Fibroblast of lung (primary cell): ENCODE measurements at regions not wholly inside any gene's neighbourhood (a gene's known extent, or its start where the extent isn't known, plus 50 kb on each side); places are given as distances from the start of the nearest gene placed in this dataset.

Experiments used
- DNase-seq, 2 donors: peaks; one replicate each; pipeline versions ENCODE4 v3.0.0 to v3.0.0-alpha.2; 2010; ENCODE audit warnings: low read depth in 2 of 2
- H2AFZ ChIP-seq: 2 replicates; pipeline ENCODE4 v1.5.1; 2012; ENCODE audit warnings: low read length, control low read depth, inconsistent platforms
- H3K27ac ChIP-seq: 2 replicates; pipeline ENCODE4 v1.5.1; 2011; ENCODE audit warnings: low read length, control low read depth; ENCODE audit not compliant: insufficient read depth
- H3K27me3 ChIP-seq: 2 replicates; pipeline ENCODE4 v1.5.1; 2011; ENCODE audit warnings: mild to moderate bottlenecking, low read length; ENCODE audit not compliant: control insufficient read depth, insufficient read depth
- H3K36me3 ChIP-seq: 2 replicates; pipeline ENCODE4 v1.5.1; 2011; ENCODE audit warnings: low read length; ENCODE audit not compliant: control insufficient read depth, insufficient read depth
- H3K4me1 ChIP-seq: 2 replicates; pipeline ENCODE4 v1.5.1; 2011; ENCODE audit warnings: low read length; ENCODE audit not compliant: control insufficient read depth, insufficient read depth; ENCODE audit errors: extremely low read depth
- H3K4me2 ChIP-seq: 2 replicates; pipeline ENCODE4 v1.5.1; 2011; ENCODE audit warnings: low read length, control low read depth; ENCODE audit not compliant: insufficient read depth; ENCODE audit errors: extremely low read depth
- H3K4me3 ChIP-seq, 4 experiments: fragments of 200-600 bp in 1 of 4; sonication (generic) in 1 of 4; replicated peaks in 1 of 4; 2 replicates each; pipeline ENCODE4 v1.5.1; 2011 to 2016; ENCODE audit warnings: low read length in 4 of 4, low read depth in 3 of 4, mild to moderate bottlenecking in 3 of 4, control low read depth in 2 of 4, inconsistent platforms in 1 of 4, mixed read lengths in 1 of 4; ENCODE audit not compliant: insufficient read depth in 1 of 4; ENCODE audit errors: control extremely low read depth in 1 of 4
- H3K79me2 ChIP-seq: 2 replicates; pipeline ENCODE4 v1.5.1; 2012; ENCODE audit warnings: mild to moderate bottlenecking, low read length, inconsistent platforms; ENCODE audit not compliant: control insufficient read depth, insufficient read depth
- H3K9ac ChIP-seq: 2 replicates; pipeline ENCODE4 v1.5.1; 2011; ENCODE audit warnings: mild to moderate bottlenecking, low read length, control low read depth; ENCODE audit not compliant: insufficient read depth
- H3K9me3 ChIP-seq: 2 replicates; pipeline ENCODE4 v1.5.1; 2012; ENCODE audit warnings: low read depth, low read length; ENCODE audit not compliant: control insufficient read depth, insufficient read depth
- H4K20me1 ChIP-seq: 2 replicates; pipeline ENCODE4 v1.5.1; 2011; ENCODE audit warnings: low read length; ENCODE audit not compliant: control insufficient read depth, insufficient read depth; ENCODE audit errors: extremely low read depth
- EZH2 ChIP-seq: IDR thresholded peaks from 2 replicates; pipeline ENCODE4 v1.5.1; 2012; ENCODE audit warnings: low read length, control low read depth, mild to moderate bottlenecking; ENCODE audit errors: missing control alignments
- TF ChIP-seq, protein P1 (sequence below), 2 donors: IDR thresholded peaks in 1 of 2; conservative IDR thresholded peaks in 1 of 2; 1 replicate in 1 of 2; 2 replicates in 1 of 2; pipeline ENCODE4 v1.5.1; 2011 to 2012; ENCODE audit warnings: low read length in 2 of 2, control low read depth in 1 of 2, inconsistent platforms in 1 of 2, low read depth in 1 of 2, mild to moderate bottlenecking in 1 of 2

DNA sequence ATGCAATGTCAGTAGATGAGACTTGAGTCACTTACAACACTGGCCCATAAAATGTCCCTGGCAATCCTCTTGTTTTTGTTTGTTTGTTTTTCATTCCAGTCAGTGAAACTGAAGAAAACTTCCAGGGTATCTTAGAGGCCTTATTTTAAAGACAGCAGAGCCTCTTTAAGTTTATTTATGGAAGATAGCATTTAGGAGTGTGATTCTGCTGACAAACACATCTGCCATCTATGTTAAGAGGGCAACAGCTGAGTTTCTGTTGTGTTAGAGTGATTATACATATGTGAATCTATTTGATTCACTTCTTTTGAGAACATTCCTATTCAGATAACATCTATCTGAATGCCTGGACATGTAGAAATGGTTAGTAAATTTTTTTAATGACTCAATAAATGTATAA is 812.6 kb downstream of the TENT5A start:
- Histone ChIP-seq H2AFZ (no peak overlapping the region), H3K36me3 (no peaks in the 10 kb centered on the region), H3K9ac (no peak overlapping the region), H3K4me2 (no peak overlapping the region), H3K27me3 (no peaks in the 10 kb centered on the region), H3K4me3 (no peak overlapping the region), H3K27ac (no peak overlapping the region), H3K79me2 (no peaks in the 10 kb centered on the region), H3K9me3 (no peaks in the 10 kb centered on the region), H4K20me1 (no peaks in the 10 kb centered on the region), H3K4me1 (no peaks in the 10 kb centered on the region)
- TF ChIP-seq EZH2: no peak
- TF ChIP-seq, protein P1, sequence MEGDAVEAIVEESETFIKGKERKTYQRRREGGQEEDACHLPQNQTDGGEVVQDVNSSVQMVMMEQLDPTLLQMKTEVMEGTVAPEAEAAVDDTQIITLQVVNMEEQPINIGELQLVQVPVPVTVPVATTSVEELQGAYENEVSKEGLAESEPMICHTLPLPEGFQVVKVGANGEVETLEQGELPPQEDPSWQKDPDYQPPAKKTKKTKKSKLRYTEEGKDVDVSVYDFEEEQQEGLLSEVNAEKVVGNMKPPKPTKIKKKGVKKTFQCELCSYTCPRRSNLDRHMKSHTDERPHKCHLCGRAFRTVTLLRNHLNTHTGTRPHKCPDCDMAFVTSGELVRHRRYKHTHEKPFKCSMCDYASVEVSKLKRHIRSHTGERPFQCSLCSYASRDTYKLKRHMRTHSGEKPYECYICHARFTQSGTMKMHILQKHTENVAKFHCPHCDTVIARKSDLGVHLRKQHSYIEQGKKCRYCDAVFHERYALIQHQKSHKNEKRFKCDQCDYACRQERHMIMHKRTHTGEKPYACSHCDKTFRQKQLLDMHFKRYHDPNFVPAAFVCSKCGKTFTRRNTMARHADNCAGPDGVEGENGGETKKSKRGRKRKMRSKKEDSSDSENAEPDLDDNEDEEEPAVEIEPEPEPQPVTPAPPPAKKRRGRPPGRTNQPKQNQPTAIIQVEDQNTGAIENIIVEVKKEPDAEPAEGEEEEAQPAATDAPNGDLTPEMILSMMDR (conservative IDR thresholded peaks at IDR 0.05 in 1 of 2, IDR thresholded peaks at IDR 0.05 in 1 of 2; ENCODE audit: low read depth in 1 of 2, low read length in 2 of 2): no peak
- no peak for DNase-seq

DNA sequence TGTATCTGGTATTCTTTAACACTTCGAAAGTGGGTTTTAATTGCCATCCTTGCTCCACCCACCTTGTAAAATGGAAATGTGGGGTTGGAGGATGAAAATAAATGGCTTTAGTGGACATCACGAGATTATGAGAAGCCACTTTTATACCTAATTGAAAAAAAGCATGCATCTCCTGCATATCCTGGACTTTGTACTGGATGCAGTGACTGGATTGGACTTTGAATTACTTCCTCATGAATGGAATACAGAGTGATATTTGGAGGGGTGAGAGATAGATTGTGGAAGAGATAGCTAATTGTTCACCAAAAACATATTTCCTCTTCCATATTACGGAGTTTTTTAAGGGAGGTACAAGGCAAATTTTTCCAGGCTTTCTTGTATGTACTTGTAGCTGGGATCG is 813.0 kb downstream of the TENT5A start:
- no peak for TF ChIP-seq EZH2
- TF ChIP-seq, protein P1 (conservative IDR thresholded peaks at IDR 0.05 in 1 of 2, IDR thresholded peaks at IDR 0.05 in 1 of 2; ENCODE audit: low read depth in 1 of 2, low read length in 2 of 2): no peak
- H3K9ac ChIP-seq: no peak overlapping the region
- no peaks in the 10 kb centered on the region for H3K4me1 ChIP-seq
- H4K20me1 ChIP-seq: no peaks in the 10 kb centered on the region
- no peak overlapping the region for H3K27ac ChIP-seq
- no peaks in the 10 kb centered on the region for H3K36me3 ChIP-seq
- no peaks in the 10 kb centered on the region for H3K79me2 ChIP-seq
- no peak overlapping the region for H3K4me3 ChIP-seq
- no peak overlapping the region for H2AFZ ChIP-seq
- H3K4me2 ChIP-seq: no peak overlapping the region
- no peaks in the 10 kb centered on the region for H3K9me3 ChIP-seq
- DNase-seq: no peak
- no peaks in the 10 kb centered on the region for H3K27me3 ChIP-seq

DNA sequence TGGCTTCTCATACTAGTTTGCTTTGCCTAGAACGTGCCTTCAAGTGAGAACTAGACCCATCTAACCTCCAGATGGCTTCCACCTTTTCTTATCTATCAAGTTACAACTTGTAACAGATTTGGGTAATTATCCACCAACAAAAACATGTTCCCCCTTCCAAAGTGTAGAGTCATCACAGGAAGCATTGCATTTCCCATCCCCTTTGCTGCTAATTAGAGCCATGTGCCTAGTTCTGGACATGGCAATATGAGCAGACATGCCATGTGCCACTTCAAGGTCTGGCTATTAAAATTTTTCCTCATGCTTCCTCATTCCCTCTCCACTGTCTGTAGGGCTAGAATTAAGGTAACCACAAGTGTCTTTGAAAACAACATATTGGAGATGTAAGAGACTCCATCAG is 814.4 kb downstream of the TENT5A start:
- no peak for TF ChIP-seq EZH2
- Histone ChIP-seq H3K9me3 (no peaks in the 10 kb centered on the region), H3K4me1 (no peaks in the 10 kb centered on the region), H3K79me2 (no peaks in the 10 kb centered on the region), H3K27me3 (no peaks in the 10 kb centered on the region), H3K9ac (no peak overlapping the region), H4K20me1 (no peaks in the 10 kb centered on the region), H2AFZ (no peak overlapping the region), H3K27ac (no peak overlapping the region), H3K4me2 (no peak overlapping the region), H3K4me3 (no peak overlapping the region), H3K36me3 (no peaks in the 10 kb centered on the region)
- no peak for DNase-seq
